Spleen (tissue), 11 donors: ENCODE measurements at regions not wholly inside any gene's neighbourhood (a gene's known extent, or its start where the extent isn't known, plus 50 kb on each side); places are given as distances from the start of the nearest gene placed in this dataset.

Experiments
- DNase-seq: peaks from one replicate; pipeline ENCODE4 v3.0.0-alpha.2; 2020
- H3K27ac ChIP-seq, 8 donors: fragments of 200-600 bp; sonication (generic) in 7 of 8; 1 replicate in 4 of 8; 2 replicates in 4 of 8; pipeline versions ENCODE4 v1.5.0 to v1.8.0; 2016 to 2021; ENCODE audit warnings: inconsistent platforms in 4 of 8, mild to moderate bottlenecking in 4 of 8, moderate library complexity in 1 of 8
- H3K27me3 ChIP-seq, 7 donors: fragments of 200-600 bp; sonication (generic) in 6 of 7; replicated peaks in 1 of 7; 1 replicate in 4 of 7; 2 replicates in 3 of 7; pipeline versions ENCODE4 v1.5.0 to v1.8.0; 2016 to 2021; ENCODE audit warnings: inconsistent platforms in 3 of 7, mild to moderate bottlenecking in 1 of 7
- H3K36me3 ChIP-seq, 6 donors: fragments of 200-600 bp; sonication (generic) in 5 of 6; 1 replicate in 4 of 6; 2 replicates in 2 of 6; pipeline versions ENCODE4 v1.5.0 to v1.8.0; 2016 to 2021; ENCODE audit warnings: inconsistent platforms in 2 of 6
- H3K4me1 ChIP-seq, 6 donors: fragments of 200-600 bp; sonication (generic) in 5 of 6; 1 replicate in 3 of 6; 2 replicates in 3 of 6; pipeline versions ENCODE4 v1.5.0 to v1.8.0; 2016 to 2021; ENCODE audit warnings: inconsistent platforms in 3 of 6
- H3K4me3 ChIP-seq, 8 donors: fragments of 200-600 bp; sonication (generic) in 7 of 8; 1 replicate in 4 of 8; 2 replicates in 4 of 8; pipeline versions ENCODE4 v1.5.0 to v1.8.0; 2016 to 2021; ENCODE audit warnings: inconsistent platforms in 4 of 8, mild to moderate bottlenecking in 4 of 8, moderate library complexity in 2 of 8
- H3K9me3 ChIP-seq, 8 donors: fragments of 200-600 bp; sonication (generic) in 7 of 8; 1 replicate in 4 of 8; 2 replicates in 4 of 8; pipeline versions ENCODE4 v1.5.0 to v1.8.0; 2016 to 2021; ENCODE audit warnings: inconsistent platforms in 4 of 8
- POLR2A ChIP-seq, 3 donors: fragments of 450-650 bp; IDR thresholded peaks; one replicate each; pipeline ENCODE4 v1.5.1; 2017; ENCODE audit warnings: antibody characterized with exemption in 3 of 3, mild to moderate bottlenecking in 1 of 3
- POLR2AphosphoS5 ChIP-seq, 3 donors: sonication (generic); formaldehyde crosslinking; IDR thresholded peaks; one replicate each; pipeline ENCODE4 v1.5.1; 2017; ENCODE audit warnings: antibody characterized with exemption in 3 of 3
- WGBS, 5 donors: extraction: QIAGEN DNeasy Blood & Tissue Kit in 3 of 5; methylation state at CpG; one replicate each; pipeline versions ENCODE4 v1.1.5 to v1.1.7; 2013 to 2018; 5-methylcytosine and 5-hydroxymethylcytosine counted together
- intact Hi-C: fragments of 100-400 bp; cut with DNase I; formaldehyde crosslinking; loops from one replicate; pipeline ENCODE4 v1.15.0; 2023; ENCODE audit warnings: low total_unique reads
- TF ChIP-seq, protein P1 (sequence below), 11 experiments: fragments of 200-600 bp in 7 of 11; fragments of 450-650 bp in 4 of 11; sonication (generic) in 4 of 11; IDR thresholded peaks in 8 of 11; conservative IDR thresholded peaks in 3 of 11; 1 replicate in 7 of 11; 2 replicates in 4 of 11; pipeline versions ENCODE4 v1.4.0 to v1.8.0; 2016 to 2021; ENCODE audit warnings: antibody characterized with exemption in 11 of 11, inconsistent platforms in 4 of 11, mild to moderate bottlenecking in 1 of 11
- donor health status: healthy with polysubstance abuse.
- donor health status: DM: no; HTN: no; CAD: no; lungs with moderate emphysema.
- donor health status: DM: no; HTN: no; CAD: no.
- donor health status: Bipolar disorder and iron deficiency.
- donor health status: healthy.
- donor health status: DM: no; HTN: no; CAD: no.
- donor health status: DM: yes; HTN: yes; CAD: no.

DNA sequence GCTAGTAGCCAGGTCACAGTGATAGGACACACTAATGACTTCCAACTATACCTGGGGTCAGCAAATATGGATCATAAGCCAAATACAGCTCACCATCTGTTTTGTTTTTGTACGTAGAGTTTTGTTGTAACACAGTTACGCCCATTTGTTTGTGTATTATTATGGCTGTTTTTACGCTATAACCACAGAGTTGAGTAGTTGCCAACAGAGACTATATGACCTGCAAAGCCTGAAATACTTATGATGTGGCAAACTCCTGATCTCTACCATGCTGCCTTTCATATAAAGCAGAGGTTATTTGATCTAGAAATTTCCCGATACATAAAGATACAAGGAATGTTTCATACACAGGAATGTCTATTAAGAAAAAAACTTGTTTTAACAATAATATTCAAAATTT lies 152.2 kb downstream of the HNMT start:
- H3K27me3 ChIP-seq: no peaks in the 10 kb centered on the region
- TF ChIP-seq, protein P1, sequence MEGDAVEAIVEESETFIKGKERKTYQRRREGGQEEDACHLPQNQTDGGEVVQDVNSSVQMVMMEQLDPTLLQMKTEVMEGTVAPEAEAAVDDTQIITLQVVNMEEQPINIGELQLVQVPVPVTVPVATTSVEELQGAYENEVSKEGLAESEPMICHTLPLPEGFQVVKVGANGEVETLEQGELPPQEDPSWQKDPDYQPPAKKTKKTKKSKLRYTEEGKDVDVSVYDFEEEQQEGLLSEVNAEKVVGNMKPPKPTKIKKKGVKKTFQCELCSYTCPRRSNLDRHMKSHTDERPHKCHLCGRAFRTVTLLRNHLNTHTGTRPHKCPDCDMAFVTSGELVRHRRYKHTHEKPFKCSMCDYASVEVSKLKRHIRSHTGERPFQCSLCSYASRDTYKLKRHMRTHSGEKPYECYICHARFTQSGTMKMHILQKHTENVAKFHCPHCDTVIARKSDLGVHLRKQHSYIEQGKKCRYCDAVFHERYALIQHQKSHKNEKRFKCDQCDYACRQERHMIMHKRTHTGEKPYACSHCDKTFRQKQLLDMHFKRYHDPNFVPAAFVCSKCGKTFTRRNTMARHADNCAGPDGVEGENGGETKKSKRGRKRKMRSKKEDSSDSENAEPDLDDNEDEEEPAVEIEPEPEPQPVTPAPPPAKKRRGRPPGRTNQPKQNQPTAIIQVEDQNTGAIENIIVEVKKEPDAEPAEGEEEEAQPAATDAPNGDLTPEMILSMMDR (IDR thresholded peaks at IDR 0.05 in 8 of 11, conservative IDR thresholded peaks at IDR 0.05 in 3 of 11): no peak
- TF ChIP-seq POLR2A (IDR thresholded peaks at IDR 0.05) (no peak), POLR2AphosphoS5 (IDR thresholded peaks at IDR 0.05) (no peak)
- no peak for DNase-seq
- 92 to 98% (median 95%) methylated on average over 4 of the region's 4 CpGs for WGBS, 5 donors
- no peaks in the 10 kb centered on the region for H3K4me1 ChIP-seq
- no peak overlapping the region for H3K4me3 ChIP-seq
- no peaks in the 10 kb centered on the region for H3K9me3 ChIP-seq
- intact Hi-C loops: no loop called here
- H3K36me3 ChIP-seq: no peaks in the 10 kb centered on the region
- no peak overlapping the region for H3K27ac ChIP-seq

DNA sequence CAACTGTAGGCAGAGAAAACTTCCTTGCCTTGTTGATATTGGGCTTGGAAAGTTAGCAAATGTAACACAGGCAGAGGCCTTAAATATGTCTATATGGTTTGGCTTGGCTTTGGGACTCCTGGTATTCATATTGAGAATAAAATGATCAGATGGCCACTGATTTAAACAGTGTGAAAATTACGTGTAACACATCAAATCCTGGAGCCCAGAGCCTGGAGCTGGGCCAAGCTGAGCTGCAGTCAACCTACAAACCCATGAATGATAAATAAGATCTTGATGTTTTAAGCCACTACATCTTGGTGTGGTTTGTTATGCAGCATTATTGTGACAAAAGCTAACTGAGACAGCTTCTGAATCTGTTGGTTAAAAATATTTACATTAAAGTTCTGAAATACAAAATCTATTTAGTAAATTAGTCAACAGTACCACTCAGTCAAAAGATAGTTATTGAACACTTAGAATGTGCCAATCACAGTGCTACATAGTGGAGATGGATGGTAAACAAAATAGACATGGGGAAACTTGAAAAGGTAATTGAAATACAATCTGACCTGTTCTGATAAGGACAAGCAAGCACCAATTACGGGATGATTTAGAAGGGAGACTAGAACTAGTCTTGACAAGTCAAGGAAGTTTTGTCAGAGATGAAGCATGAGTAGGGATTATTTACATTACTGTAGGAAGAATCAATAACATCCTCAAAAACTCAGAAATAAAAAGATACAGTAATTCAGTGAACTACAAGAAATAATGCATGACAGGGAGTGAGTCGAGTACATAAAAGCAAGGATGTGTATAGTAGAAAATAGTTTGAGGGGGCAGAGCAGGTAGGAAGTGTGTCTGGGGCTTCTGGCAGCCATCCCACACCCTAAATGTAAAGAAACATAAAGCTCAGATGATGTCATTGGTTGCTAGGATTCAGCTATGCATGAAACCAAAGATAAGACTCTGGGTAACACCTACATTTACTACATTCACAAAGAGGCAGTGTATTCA lies 157.7 kb downstream of the HNMT start:
- Histone ChIP-seq H3K27me3 (no peaks in the 10 kb centered on the region), H3K4me3 (no peak overlapping the region), H3K9me3 (no peaks in the 10 kb centered on the region), H3K4me1 (no peaks in the 10 kb centered on the region), H3K27ac (no peak overlapping the region), H3K36me3 (no peaks in the 10 kb centered on the region)
- intact Hi-C loops: no loop called here
- 55 to 66% (median 63%) methylated on average over 3 of the region's 3 CpGs for WGBS, 5 donors
- TF ChIP-seq, protein P1 (IDR thresholded peaks at IDR 0.05 in 8 of 11, conservative IDR thresholded peaks at IDR 0.05 in 3 of 11): no peak
- no peak for TF ChIP-seq POLR2AphosphoS5 (IDR thresholded peaks at IDR 0.05)
- no peak for TF ChIP-seq POLR2A (IDR thresholded peaks at IDR 0.05)
- no peak for DNase-seq

DNA sequence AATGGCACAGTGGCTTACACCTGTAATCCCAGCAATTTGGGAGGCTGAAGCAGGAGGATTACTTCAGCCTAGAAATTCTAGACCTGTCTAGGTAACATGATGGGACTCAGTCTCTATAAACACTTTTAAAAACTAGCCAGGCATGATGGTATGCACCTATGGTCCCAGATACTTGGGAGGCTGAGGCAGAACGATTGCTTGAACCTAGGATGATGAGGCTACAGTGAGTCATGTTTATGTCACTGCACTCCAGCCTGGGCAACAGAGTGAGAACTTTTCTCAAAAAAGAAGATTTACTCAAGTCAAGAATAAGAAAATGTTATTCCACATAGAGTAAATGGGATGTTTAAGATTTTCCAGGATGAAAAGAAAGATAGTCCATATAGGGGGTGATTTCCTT lies 158.6 kb downstream of the HNMT start:
- DNase-seq: no peak
- no peaks in the 10 kb centered on the region for H3K4me1 ChIP-seq
- no peak overlapping the region for H3K4me3 ChIP-seq
- WGBS, 5 donors: 56 to 87% (median 77%) methylated on average over 1 of the region's 1 CpG
- no peaks in the 10 kb centered on the region for H3K36me3 ChIP-seq
- TF ChIP-seq POLR2A (IDR thresholded peaks at IDR 0.05) (no peak), POLR2AphosphoS5 (IDR thresholded peaks at IDR 0.05) (no peak)
- TF ChIP-seq, protein P1 (IDR thresholded peaks at IDR 0.05 in 8 of 11, conservative IDR thresholded peaks at IDR 0.05 in 3 of 11): no peak
- no peaks in the 10 kb centered on the region for H3K27me3 ChIP-seq
- no peaks in the 10 kb centered on the region for H3K9me3 ChIP-seq
- intact Hi-C loops: no loop called here
- no peak overlapping the region for H3K27ac ChIP-seq

GRCh38 chr2:138123741-138124140 lies 159.5 kb downstream of the HNMT start:
- DNase-seq: no peak
- no peaks in the 10 kb centered on the region for H3K27me3 ChIP-seq
- H3K9me3 ChIP-seq: no peaks in the 10 kb centered on the region
- no peaks in the 10 kb centered on the region for H3K36me3 ChIP-seq
- intact Hi-C loops: no loop called here
- TF ChIP-seq POLR2AphosphoS5 (IDR thresholded peaks at IDR 0.05) (no peak), POLR2A (IDR thresholded peaks at IDR 0.05) (no peak)
- TF ChIP-seq, protein P1 (IDR thresholded peaks at IDR 0.05 in 8 of 11, conservative IDR thresholded peaks at IDR 0.05 in 3 of 11): no peak
- H3K4me3 ChIP-seq: no peak overlapping the region
- no peaks in the 10 kb centered on the region for H3K4me1 ChIP-seq
- no peak overlapping the region for H3K27ac ChIP-seq
